ENCODE measurements at regions not wholly inside any gene's neighbourhood (a gene's known extent, or its start where the extent isn't known, plus 50 kb on each side); places are given as distances from the start of the nearest gene placed in this dataset.

GRCh38 chr6:149174962-149175361 is 142.6 kb upstream of the TAB2 start:
- intact Hi-C loops (cut with DNase I), result loop anchor here in 1 of 2 donors (10.0 kb wide), 1 partner anchor 120 kb away; no protein-coding TSS in a partner anchor
- DNase-seq (no peak), ATAC-seq (no peak)

GRCh38 chr6:149176971-149177667 is 140.4 kb upstream of the TAB2 start:
- DNase-seq (no peak), ATAC-seq (no peak)

DNA sequence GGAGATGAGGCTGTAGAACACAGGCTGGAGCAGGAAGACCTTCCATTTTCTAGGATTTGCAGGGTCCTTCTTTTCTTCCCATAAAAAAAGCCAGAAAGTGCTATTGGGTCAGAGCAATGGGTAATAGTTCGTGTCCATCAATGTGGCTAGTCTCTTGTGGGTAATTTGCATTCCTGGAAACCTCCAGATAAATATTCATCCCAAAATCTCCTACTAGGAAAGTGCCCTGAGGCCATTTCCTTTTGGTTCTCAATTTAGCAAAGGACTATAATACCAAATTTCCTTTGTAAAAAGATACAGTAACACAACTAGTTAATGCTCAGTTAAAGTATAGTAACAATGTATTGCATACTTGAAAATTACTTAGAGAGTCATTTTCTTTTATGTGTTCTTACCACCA is 138.1 kb upstream of the TAB2 start:
- ATAC-seq (no peak), DNase-seq (no peak)
- intact Hi-C loops (cut with DNase I), result loop anchor here in 1 of 2 donors (10.0 kb wide), 1 partner anchor 115 kb away; no protein-coding TSS in a partner anchor

More at GRCh38 chr6:149176971-149177667, 140.4 kb upstream of the TAB2 start:
- intact Hi-C loops (cut with DNase I), result loop anchor here in 1 of 2 donors (10.0 kb wide), 1 partner anchor 118 kb away; no protein-coding TSS in a partner anchor

- ATAC-seq, result peak in 1 of 2 donors; percentile 14
These were observed 136.2 kb upstream of the TAB2 start for GRCh38 chr6:149181304-149181703.

DNA sequence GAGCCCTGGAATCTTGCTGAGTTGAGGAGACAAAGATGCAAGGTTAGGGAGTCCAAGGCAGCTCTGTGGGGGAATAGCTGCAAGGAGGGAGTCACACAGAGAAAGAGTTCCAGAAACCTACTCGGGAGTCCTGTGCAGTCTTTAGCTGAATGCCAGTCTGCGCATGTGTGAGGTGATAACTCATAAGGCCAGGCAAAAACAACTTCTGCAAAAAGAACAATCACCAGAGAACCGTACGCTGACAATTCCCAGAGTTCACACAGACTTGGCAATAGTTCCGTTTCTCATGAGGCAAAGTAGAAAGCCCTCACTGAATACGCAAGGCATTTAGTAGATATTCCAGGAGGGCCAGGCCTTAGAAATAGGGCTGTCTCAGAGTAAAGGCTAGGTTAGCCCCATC is 135.2 kb upstream of the TAB2 start:
- ATAC-seq (peak; percentile 44 to 49), DNase-seq (no peak)
- intact Hi-C loops (cut with DNase I), result no loop called here

More at GRCh38 chr6:149181304-149181703, 136.2 kb upstream of the TAB2 start:
- intact Hi-C loops (cut with DNase I), result no loop called here
- no peak for DNase-seq

DNA sequence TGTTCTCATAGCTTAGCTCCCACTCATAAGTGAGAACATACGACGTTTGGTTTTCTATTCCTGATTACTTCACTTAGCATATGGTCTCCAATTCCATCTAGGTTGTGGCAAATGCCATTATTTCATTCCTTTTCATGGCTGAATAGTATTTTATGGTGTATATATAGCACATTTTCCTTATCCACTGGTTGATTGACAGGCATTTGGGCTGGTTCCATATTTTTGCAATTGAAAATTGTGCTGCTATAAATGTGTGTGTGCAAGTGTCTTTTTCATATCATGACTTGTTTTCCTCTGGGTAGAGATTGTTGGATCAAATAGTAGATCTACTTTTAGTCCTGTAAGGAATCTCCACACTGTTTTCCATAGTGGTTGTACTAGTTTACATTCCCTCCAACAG is 133.0 kb upstream of the TAB2 start:
- intact Hi-C loops (cut with DNase I), result no loop called here
- DNase-seq (no peak), ATAC-seq (no peak)

GRCh38 chr6:149185799-149186357 is 131.6 kb upstream of the TAB2 start:
- ATAC-seq, result no peak
- no peak for DNase-seq
- intact Hi-C loops (cut with DNase I), result no loop called here

- DNase-seq, result no peak
These were observed 130.6 kb upstream of the TAB2 start for GRCh38 chr6:149186873-149187272.

DNA sequence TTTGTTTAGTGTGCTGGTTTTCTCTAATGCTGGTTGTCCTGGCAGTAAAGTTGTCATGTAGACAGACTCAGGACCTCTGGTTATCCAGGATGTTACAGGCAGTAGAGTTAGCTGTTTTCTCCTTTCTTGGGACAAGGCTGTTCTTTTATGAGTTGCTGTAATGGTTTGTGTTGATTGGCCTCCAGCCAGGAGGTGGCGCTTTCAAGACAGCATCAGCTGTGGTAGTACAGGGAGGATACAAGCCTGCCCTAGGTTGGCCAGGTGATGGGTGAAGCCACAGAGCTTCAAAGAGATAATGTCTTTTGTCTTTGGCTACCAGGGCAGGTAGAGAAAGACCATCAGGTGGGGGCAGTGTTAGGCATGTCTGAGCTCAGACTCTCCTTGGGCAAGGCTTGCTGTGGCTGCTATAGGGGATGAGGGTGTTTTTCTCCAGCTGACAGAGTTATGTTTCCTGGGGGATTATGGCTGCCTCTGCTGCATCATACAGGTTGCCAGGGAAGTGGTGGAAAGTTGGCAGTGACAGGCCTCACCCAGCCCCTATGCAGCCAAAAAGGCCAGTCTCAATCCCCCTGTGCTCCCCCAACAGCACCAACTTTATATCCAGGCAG is 127.2 kb upstream of the TAB2 start:
- DNase-seq (peak; percentile 47), ATAC-seq (no peak)
- intact Hi-C loops (cut with DNase I), result no loop called here

More at GRCh38 chr6:149186873-149187272, 130.6 kb upstream of the TAB2 start:
- no peak for ATAC-seq
- intact Hi-C loops (cut with DNase I), result no loop called here

GRCh38 chr6:149194820-149195558 is 122.5 kb upstream of the TAB2 start:
- peak; percentile 70 to 76 for ATAC-seq
- DNase-seq, result no peak
- intact Hi-C loops (cut with DNase I), result no loop called here

DNA sequence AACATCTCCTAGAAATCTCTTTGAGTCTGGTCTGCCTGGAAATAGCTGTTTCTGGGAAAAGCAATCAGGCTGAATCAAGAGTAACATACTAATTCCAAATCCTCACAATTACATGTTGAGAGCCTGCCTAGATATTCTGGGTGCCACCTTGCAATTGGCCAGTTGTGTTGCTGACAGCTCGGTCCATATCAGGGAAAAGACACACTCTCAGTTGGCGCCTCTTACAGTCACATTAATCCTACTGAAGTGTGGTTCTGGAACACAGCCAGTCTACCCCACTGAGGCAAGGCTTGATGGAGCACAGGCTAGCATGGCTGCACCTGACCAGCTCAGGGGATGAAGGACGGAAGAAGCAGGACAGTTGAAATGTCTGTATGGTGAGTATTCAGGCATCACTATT is 121.4 kb upstream of the TAB2 start:
- intact Hi-C loops (cut with DNase I), result no loop called here
- ATAC-seq (peak; percentile 90), DNase-seq (no peak)

- ATAC-seq (no peak), DNase-seq (no peak)
- intact Hi-C loops (cut with DNase I), result no loop called here
These were observed 120.0 kb upstream of the TAB2 start for GRCh38 chr6:149197482-149197881.

DNA sequence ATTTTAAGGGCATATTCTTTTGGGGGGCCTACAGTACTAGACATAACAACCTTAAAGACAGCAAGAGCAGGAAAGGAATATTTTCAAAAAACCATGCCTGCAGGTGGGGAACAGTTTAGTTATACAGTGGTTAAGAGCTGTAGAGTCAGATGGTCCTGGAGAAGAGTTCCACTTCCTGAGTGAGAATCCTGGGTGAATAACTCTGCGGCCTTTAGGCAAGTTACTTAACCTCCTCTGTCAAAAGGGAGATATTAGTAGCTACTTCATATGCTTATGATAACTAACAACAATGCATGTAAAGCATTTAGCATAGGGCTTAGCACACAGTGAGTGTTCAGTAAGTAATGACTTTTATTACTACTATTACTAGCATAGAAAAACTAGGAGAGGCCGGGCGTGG is 119.2 kb upstream of the TAB2 start:
- no peak for DNase-seq
- no peak for ATAC-seq
- intact Hi-C loops (cut with DNase I), result no loop called here

- DNase-seq (no peak), ATAC-seq (no peak)
- intact Hi-C loops (cut with DNase I), result no loop called here
These were observed 117.1 kb upstream of the TAB2 start for GRCh38 chr6:149200282-149200945.

- DNase-seq, result no peak
- no peak for ATAC-seq
- intact Hi-C loops (cut with DNase I), result no loop called here
These were observed 116.3 kb upstream of the TAB2 start for GRCh38 chr6:149201068-149201655.

GRCh38 chr6:149202100-149202499 is 115.4 kb upstream of the TAB2 start:
- intact Hi-C loops (cut with DNase I), result no loop called here
- DNase-seq, result no peak
- no peak for ATAC-seq

GRCh38 chr6:149202952-149203351 is 114.6 kb upstream of the TAB2 start:
- ATAC-seq, result no peak
- DNase-seq, result no peak
- intact Hi-C loops (cut with DNase I), result no loop called here

- ATAC-seq, result no peak
- DNase-seq, result no peak
- intact Hi-C loops (cut with DNase I), result no loop called here
These were observed 114.0 kb upstream of the TAB2 start for GRCh38 chr6:149203509-149203908.

DNA sequence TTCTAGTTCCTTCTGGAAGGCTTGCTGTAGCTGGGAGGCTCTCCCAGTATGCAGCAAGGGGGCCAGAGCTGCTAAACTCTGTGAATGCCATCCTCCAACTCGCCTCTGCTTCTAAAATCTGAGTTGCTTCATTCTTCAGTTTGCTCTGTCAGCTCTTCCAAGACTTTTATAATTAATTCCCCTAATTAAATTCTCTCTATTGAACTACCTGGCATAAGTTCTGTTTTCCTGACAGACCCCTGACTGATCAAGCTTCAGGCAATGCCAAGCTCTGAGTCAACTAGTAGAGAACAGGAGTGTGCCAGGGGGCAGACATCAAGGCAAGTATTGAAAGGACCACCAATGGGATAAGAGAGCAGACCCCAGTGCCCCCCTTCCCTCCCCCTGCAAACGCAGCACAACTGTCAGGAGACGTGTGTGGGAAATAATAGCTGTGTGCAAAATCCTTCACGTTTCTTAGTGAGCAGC is 109.3 kb upstream of the TAB2 start:
- intact Hi-C loops (cut with DNase I), result no loop called here
- ATAC-seq (no peak), DNase-seq (no peak)
